NCI-H2029 (cell line): ENCODE measurements at regions not wholly inside any gene's neighbourhood (a gene's known extent, or its start where the extent isn't known, plus 50 kb on each side); places are given as distances from the start of the nearest gene placed in this dataset.
"Not testable (repeated sequence)": the region's sequence is repeated elsewhere in the genome, so short reads cannot be mapped to it uniquely, and the experiment has no call there.

ENCODE experiments used
- DNase-seq: peaks from one replicate; lab custom pipeline; 2025; lab: John Stamatoyannopoulos, UW

- DNase-seq: no peak
Measured at GRCh38 chr2:23021311-23022120, 363.5 kb upstream of the KLHL29 start.

GRCh38 chr2:23023722-23024121, 361.3 kb upstream of the KLHL29 start:
- DNase-seq: no peak

- DNase-seq: no peak
Measured at GRCh38 chr2:23026671-23027070, 358.3 kb upstream of the KLHL29 start.

- no peak for DNase-seq
Measured at GRCh38 chr2:23027396-23027795, 357.6 kb upstream of the KLHL29 start.

- no peak for DNase-seq
Measured at GRCh38 chr2:23028106-23028505, 356.9 kb upstream of the KLHL29 start.

GRCh38 chr2:23029111-23029510, 355.9 kb upstream of the KLHL29 start:
- no peak for DNase-seq

- no peak for DNase-seq
Measured at GRCh38 chr2:23029951-23030350, 355.0 kb upstream of the KLHL29 start.

- no peak for DNase-seq
Measured at GRCh38 chr2:23034996-23035395, 350.0 kb upstream of the KLHL29 start.

GRCh38 chr2:23036629-23037028, 348.4 kb upstream of the KLHL29 start:
- no peak for DNase-seq

- DNase-seq: no peak
Measured at GRCh38 chr2:23037596-23037995, 347.4 kb upstream of the KLHL29 start.

- no peak for DNase-seq
Measured at GRCh38 chr2:23041443-23041842, 343.5 kb upstream of the KLHL29 start.

GRCh38 chr2:23042216-23042906, 342.6 kb upstream of the KLHL29 start:
- no peak for DNase-seq

GRCh38 chr2:23050388-23050787, 334.6 kb upstream of the KLHL29 start:
- DNase-seq: no peak

GRCh38 chr2:23053601-23054000, 331.4 kb upstream of the KLHL29 start:
- no peak for DNase-seq

GRCh38 chr2:23055251-23055650, 329.7 kb upstream of the KLHL29 start:
- no peak for DNase-seq

GRCh38 chr2:23056846-23057245, 328.1 kb upstream of the KLHL29 start:
- not testable (repeated sequence) for DNase-seq

- DNase-seq: no peak
Measured at GRCh38 chr2:23058435-23058834, 326.5 kb upstream of the KLHL29 start.

- no peak for DNase-seq
Measured at GRCh38 chr2:23065210-23065609, 319.8 kb upstream of the KLHL29 start.

GRCh38 chr2:23065936-23066335, 319.0 kb upstream of the KLHL29 start:
- no peak for DNase-seq

GRCh38 chr2:23066686-23067085, 318.3 kb upstream of the KLHL29 start:
- DNase-seq: no peak

- no peak for DNase-seq
Measured at GRCh38 chr2:23069156-23069555, 315.8 kb upstream of the KLHL29 start.

GRCh38 chr2:23069923-23070322, 315.1 kb upstream of the KLHL29 start:
- DNase-seq: no peak

- no peak for DNase-seq
Measured at GRCh38 chr2:23073056-23073455, 311.9 kb upstream of the KLHL29 start.

- no peak for DNase-seq
Measured at GRCh38 chr2:23073671-23074070, 311.3 kb upstream of the KLHL29 start.
